Panc1 (cell line): ENCODE measurements at regions not wholly inside any gene's neighbourhood (a gene's known extent, or its start where the extent isn't known, plus 50 kb on each side); places are given as distances from the start of the nearest gene placed in this dataset.
"Not testable (repeated sequence)": the region's sequence is repeated elsewhere in the genome, so short reads cannot be mapped to it uniquely, and the experiment has no call there.

Source experiments
- ATAC-seq: fragments of 200-7000 bp; cut with Tn5 transposase; 2 replicates; pipeline ENCODE4 v1.9.1; 2020; ENCODE audit warnings: mild to moderate bottlenecking, moderate library complexity
- BruUV-seq: library from RNA; stranded (reverse); fragments of 400-500 nt; replicated peaks from 2 replicates; lab custom pipeline; 2021; lab: Mats Ljungman, UMichigan
- CTCF ChIA-PET: fragments of 300-600 bp; sonication (Branson Sonifier 250); formaldehyde crosslinking; loops from one replicate; lab custom pipeline; 2022; ENCODE audit warnings: antibody characterized with exemption; lab: Charles Lee
- POLR2A ChIA-PET: fragments of 300-600 bp; sonication (Branson Sonifier 250); formaldehyde crosslinking; loops from one replicate; lab custom pipeline; 2022; ENCODE audit warnings: antibody characterized with exemption; lab: Charles Lee
- DNase-seq: peaks from one replicate; pipeline ENCODE4 v3.0.0-alpha.2; 2010; ENCODE audit warnings: low read depth, low spot score
- H3K27ac ChIP-seq: 2 replicates; pipeline ENCODE4 v1.5.1; 2011; ENCODE audit warnings: mild to moderate bottlenecking, low read length, inconsistent platforms
- H3K27me3 ChIP-seq: fragments of 200-500 bp; sonication (Bioruptor generic); 2 replicates; pipeline ENCODE4 v1.6.0; 2014; ENCODE audit warnings: low read length, inconsistent platforms; ENCODE audit not compliant: control insufficient read depth, insufficient read depth
- H3K36me3 ChIP-seq: fragments of 200-500 bp; sonication (Bioruptor generic); 2 replicates; pipeline ENCODE4 v1.5.1; 2014; ENCODE audit warnings: inconsistent platforms, mild to moderate bottlenecking, low read length, moderate library complexity; ENCODE audit not compliant: control insufficient read depth, insufficient read depth
- H3K4me1 ChIP-seq: 2 replicates; pipeline ENCODE4 v1.5.1; 2011; ENCODE audit warnings: inconsistent platforms, mild to moderate bottlenecking, low read length, moderate library complexity; ENCODE audit not compliant: control insufficient read depth, insufficient read depth
- H3K4me3 ChIP-seq, 2 experiments: 2 replicates each; pipeline ENCODE4 v1.5.1; 2011 to 2012; ENCODE audit warnings: low read depth in 2 of 2, low read length in 2 of 2, mild to moderate bottlenecking in 2 of 2, inconsistent platforms in 1 of 2, moderate library complexity in 1 of 2
- H3K9me3 ChIP-seq: fragments of 200-500 bp; sonication (Bioruptor generic); 2 replicates; pipeline ENCODE4 v1.5.1; 2014; ENCODE audit warnings: low read depth, mild to moderate bottlenecking, inconsistent platforms, low read length, moderate library complexity; ENCODE audit not compliant: control insufficient read depth, insufficient read depth
- CTCF ChIP-seq: fragments of 450-650 bp; IDR thresholded peaks from 2 replicates; pipeline ENCODE4 v1.5.1; 2017; ENCODE audit warnings: mild to moderate bottlenecking
- POLR2AphosphoS5 ChIP-seq: IDR thresholded peaks from 2 replicates; pipeline ENCODE4 v1.6.1; 2012; ENCODE audit warnings: mild to moderate bottlenecking, low read depth, low read length, moderate library complexity
- REST ChIP-seq, 2 experiments: IDR thresholded peaks; 2 replicates each; pipeline ENCODE4 v1.6.1; 2011 to 2012; ENCODE audit warnings: low read depth in 2 of 2, control low read depth in 1 of 2, low read length in 1 of 2, mild to moderate bottlenecking in 1 of 2, moderate library complexity in 1 of 2; ENCODE audit not compliant: insufficient read depth in 1 of 2
- SIN3A ChIP-seq: IDR thresholded peaks from 2 replicates; pipeline ENCODE4 v1.6.1; 2012; ENCODE audit warnings: low read depth, mild to moderate bottlenecking, low read length, moderate library complexity, borderline replicate concordance; ENCODE audit not compliant: insufficient read depth
- TCF7L2 ChIP-seq: IDR thresholded peaks from 2 replicates; pipeline ENCODE4 v1.6.1; 2011; ENCODE audit warnings: mild to moderate bottlenecking, low read depth, low read length, inconsistent platforms
- in situ Hi-C: cut with HindIII; loops from 2 replicates; pipeline ENCODE4 v1.10.0; 2016; ENCODE audit warnings: low sequenced_read_pairs, low pct_unique_long_range_greater_than_20kb
- intact Hi-C: fragments of 100-400 bp; cut with micrococcal nuclease; formaldehyde crosslinking; loops from one replicate; pipeline ENCODE4 v1.10.0; 2022; ENCODE audit not compliant: unreplicated experiment

GRCh38 chr2:234378958-234379357 lies 117.9 kb downstream of the ARL4C start:
- POLR2A ChIA-PET, H3K4me1 ChIP-seq, H3K27me3 ChIP-seq, in situ Hi-C loops, DNase-seq, H3K9me3 ChIP-seq, CTCF ChIA-PET, BruUV-seq, intact Hi-C loops, H3K4me3 ChIP-seq, H3K36me3 ChIP-seq, ATAC-seq: not testable (repeated sequence)
- H3K27ac ChIP-seq: peak overlapping the region; percentile 51; the same call in 1 of the 2 replicates

- no TSS peak for BruUV-seq
- in situ Hi-C loops (no loop called here), intact Hi-C loops (no loop called here)
- POLR2A ChIA-PET: no interaction called here
- DNase-seq: no peak
- Histone ChIP-seq H3K27me3 (no peaks in the 10 kb centered on the region), H3K27ac (peak overlapping the region; percentile 100), H3K9me3 (no peaks in the 10 kb centered on the region), H3K36me3 (no peaks in the 10 kb centered on the region), H3K4me1 (peaks cover 6% of the 10 kb centered on the region; the same call in 1 of the 2 replicates), H3K4me3 (no peak overlapping the region)
- ATAC-seq: no peak
- TF ChIP-seq TCF7L2 (no peak), REST (IDR thresholded peaks at IDR 0.05; ENCODE audit: insufficient read depth in 1 of 2, low read depth in 2 of 2, low read length in 1 of 2) (no peak), POLR2AphosphoS5 (no peak), SIN3A (no peak), CTCF (no peak)
- CTCF ChIA-PET: no interaction called here
Measured at GRCh38 chr2:234378440-234378839, 118.4 kb downstream of the ARL4C start.

- H3K36me3 ChIP-seq: no peaks in the 10 kb centered on the region
- H3K4me3 ChIP-seq: no peak overlapping the region
- POLR2A ChIA-PET: no interaction called here
- ATAC-seq: no peak
- peaks cover 11% of the 10 kb centered on the region; the same call in 1 of the 2 replicates for H3K4me1 ChIP-seq
- peak overlapping the region; percentile 100 for H3K27ac ChIP-seq
- no peak for DNase-seq
- intact Hi-C loops: no loop called here
- no peaks in the 10 kb centered on the region for H3K27me3 ChIP-seq
- no TSS peak for BruUV-seq
- CTCF ChIA-PET: no interaction called here
- in situ Hi-C loops: no loop called here
- H3K9me3 ChIP-seq: no peaks in the 10 kb centered on the region
- TF ChIP-seq REST (IDR thresholded peaks at IDR 0.05; ENCODE audit: insufficient read depth in 1 of 2, low read depth in 2 of 2, low read length in 1 of 2) (no peak), POLR2AphosphoS5 (no peak), TCF7L2 (no peak), CTCF (no peak), SIN3A (no peak)
Measured at GRCh38 chr2:234377761-234378391, 119.0 kb downstream of the ARL4C start.
